ENCODE measurements at regions not wholly inside any gene's neighbourhood (a gene's known extent, or its start where the extent isn't known, plus 50 kb on each side); places are given as distances from the start of the nearest gene placed in this dataset.
"Not testable (repeated sequence)": the region's sequence is repeated elsewhere in the genome, so short reads cannot be mapped to it uniquely, and the experiment has no call there.

DNA sequence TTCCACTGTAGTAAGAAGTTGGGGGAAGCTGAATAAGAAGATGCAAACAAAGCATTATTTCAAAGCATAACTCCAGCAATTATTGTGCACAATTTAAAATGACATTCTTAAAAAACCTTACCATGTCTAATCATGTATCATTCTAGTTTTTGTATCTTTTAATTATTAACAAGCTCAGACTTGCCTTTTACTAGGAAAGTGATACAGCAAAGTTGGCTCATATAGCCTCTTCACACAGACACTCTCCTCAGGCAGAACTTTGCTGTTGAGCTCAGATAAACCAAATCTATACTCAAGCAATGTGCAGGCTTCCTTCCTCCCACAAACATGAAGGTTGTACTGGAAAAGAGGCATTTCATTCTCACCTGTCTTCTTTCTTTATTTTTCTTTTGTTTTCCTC, 358.7 kb upstream of the EMCN start:
- no peaks in the 10 kb centered on the region for H3K4me1 ChIP-seq
- TF ChIP-seq POLR2A (IDR thresholded peaks at IDR 0.05), result no peak
- TF ChIP-seq, protein P1, sequence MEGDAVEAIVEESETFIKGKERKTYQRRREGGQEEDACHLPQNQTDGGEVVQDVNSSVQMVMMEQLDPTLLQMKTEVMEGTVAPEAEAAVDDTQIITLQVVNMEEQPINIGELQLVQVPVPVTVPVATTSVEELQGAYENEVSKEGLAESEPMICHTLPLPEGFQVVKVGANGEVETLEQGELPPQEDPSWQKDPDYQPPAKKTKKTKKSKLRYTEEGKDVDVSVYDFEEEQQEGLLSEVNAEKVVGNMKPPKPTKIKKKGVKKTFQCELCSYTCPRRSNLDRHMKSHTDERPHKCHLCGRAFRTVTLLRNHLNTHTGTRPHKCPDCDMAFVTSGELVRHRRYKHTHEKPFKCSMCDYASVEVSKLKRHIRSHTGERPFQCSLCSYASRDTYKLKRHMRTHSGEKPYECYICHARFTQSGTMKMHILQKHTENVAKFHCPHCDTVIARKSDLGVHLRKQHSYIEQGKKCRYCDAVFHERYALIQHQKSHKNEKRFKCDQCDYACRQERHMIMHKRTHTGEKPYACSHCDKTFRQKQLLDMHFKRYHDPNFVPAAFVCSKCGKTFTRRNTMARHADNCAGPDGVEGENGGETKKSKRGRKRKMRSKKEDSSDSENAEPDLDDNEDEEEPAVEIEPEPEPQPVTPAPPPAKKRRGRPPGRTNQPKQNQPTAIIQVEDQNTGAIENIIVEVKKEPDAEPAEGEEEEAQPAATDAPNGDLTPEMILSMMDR (IDR thresholded peaks at IDR 0.05), result no peak
- no peaks in the 10 kb centered on the region for H3K9me3 ChIP-seq
- no peak for DNase-seq
- intact Hi-C loops (cut with DNase I), result no loop called here
- H3K27ac ChIP-seq, result no peak overlapping the region
- no peaks in the 10 kb centered on the region for H3K27me3 ChIP-seq
- H3K4me3 ChIP-seq (replicated peaks in 1 of 3), result no peak overlapping the region
- H3K36me3 ChIP-seq, result no peaks in the 10 kb centered on the region

DNA sequence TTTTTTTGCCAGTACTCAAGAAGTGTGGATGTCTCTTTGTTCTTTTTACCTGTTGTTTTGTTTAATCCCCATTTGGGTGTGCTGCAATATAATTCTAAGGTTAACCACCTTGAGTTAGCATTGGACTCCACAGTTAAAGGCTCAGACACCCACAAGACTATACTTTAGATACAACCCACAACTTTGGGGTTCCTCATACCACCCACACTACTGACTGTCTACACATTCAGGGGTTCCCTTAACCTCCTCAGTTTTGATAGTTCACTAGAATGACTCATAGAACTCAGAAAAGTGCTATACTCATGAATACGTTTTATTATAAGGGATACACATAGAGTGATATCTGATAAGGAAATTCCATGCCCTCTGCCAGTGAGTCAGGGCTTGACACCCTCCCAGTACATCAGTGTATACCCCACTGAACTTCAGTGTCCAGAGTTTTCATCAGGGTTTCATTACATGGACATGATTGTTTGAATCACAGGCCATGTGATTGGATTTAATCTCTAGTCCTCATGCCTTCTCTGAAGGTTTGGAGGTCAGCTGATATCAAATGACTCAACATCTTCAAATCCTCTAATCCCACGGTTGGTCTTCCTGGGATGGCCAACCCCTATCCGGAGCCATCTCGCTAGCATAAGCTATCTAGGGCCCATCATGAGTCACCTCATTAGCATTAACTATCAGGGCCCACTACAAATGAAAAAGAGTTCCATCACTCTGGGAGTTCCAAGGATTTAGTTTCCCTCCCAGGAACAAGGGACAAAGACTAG, 357.7 kb upstream of the EMCN start:
- TF ChIP-seq, protein P1 (IDR thresholded peaks at IDR 0.05), result no peak
- TF ChIP-seq POLR2A (IDR thresholded peaks at IDR 0.05), result no peak
- 92 to 97% methylated on average over 4 of the region's 4 CpGs for WGBS, 2 donors
- Histone ChIP-seq H3K4me1 (no peaks in the 10 kb centered on the region), H3K27me3 (no peaks in the 10 kb centered on the region), H3K36me3 (no peaks in the 10 kb centered on the region), H3K9me3 (no peaks in the 10 kb centered on the region), H3K4me3 (replicated peaks in 1 of 3) (no peak overlapping the region), H3K27ac (no peak overlapping the region)
- intact Hi-C loops (cut with DNase I), result no loop called here
- DNase-seq, result no peak

DNA sequence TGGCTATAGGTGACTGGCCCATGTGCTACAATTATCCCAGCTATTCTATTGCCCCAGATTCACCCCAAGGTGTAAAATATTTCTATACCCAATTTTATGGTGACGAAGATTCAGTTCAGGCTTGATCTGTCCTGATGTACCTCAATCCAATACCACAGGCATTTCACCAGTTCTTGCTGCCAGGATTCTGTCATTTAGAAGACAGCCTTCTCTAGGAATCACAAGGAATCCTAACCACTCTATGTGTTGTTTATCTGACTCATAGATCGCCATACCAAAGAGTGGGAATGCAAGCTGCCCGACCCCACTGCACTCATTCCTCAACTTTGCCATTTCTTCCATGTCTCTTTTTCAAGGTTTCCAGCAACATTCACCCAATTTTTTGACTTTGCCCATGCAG, 355.0 kb upstream of the EMCN start:
- intact Hi-C loops (cut with DNase I), result no loop called here
- Histone ChIP-seq H3K27me3 (no peaks in the 10 kb centered on the region), H3K4me3 (replicated peaks in 1 of 3) (no peak overlapping the region), H3K4me1 (no peaks in the 10 kb centered on the region), H3K27ac (no peak overlapping the region), H3K9me3 (no peaks in the 10 kb centered on the region), H3K36me3 (no peaks in the 10 kb centered on the region)
- TF ChIP-seq, protein P1 (IDR thresholded peaks at IDR 0.05), result no peak
- no peak for TF ChIP-seq POLR2A (IDR thresholded peaks at IDR 0.05)
- DNase-seq, result no peak
- WGBS, 2 donors, result 94 to 96% methylated on average over 3 of the region's 3 CpGs

DNA sequence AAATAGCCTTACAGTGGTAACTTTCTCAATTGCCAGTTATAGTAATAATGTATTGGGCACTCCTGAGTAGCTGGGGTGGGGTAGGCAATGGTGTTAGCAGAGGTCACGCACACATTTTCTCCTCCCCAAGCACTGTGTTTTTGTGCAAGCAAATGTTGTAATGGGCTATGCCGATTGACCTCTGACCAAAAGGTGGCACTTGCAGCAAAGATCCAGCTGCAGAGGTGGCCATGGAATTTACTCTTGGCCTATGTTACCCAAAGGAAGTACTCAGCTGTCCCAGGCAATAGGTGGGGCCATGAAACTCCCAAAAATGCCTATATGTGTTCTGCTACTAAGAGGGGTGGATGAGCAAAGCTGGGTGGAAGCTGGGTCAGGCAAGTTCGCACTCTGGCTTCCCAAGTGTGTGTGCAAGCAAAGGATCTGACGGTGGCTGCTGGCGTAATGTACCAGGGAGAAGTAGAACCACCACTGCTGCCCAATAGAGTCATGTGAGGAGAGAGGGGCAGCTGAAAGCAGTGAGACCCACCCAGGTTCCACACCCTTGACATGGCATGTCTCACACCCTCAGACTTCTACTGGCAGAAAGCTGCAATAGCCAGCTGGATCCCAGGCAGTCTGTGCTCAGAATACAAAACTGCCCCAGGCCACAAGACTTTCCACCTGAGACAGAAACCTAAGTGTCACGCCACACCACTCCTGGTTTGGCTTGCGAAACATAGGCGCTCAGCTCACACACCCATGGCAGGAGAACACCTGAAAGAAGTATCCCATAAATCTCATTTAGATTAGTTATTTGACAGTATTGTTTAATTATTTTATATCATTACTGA, 353.3 kb upstream of the EMCN start:
- no peaks in the 10 kb centered on the region for H3K9me3 ChIP-seq
- no peaks in the 10 kb centered on the region for H3K36me3 ChIP-seq
- 92 to 96% methylated on average over 8 of the region's 8 CpGs for WGBS, 2 donors
- TF ChIP-seq, protein P1 (IDR thresholded peaks at IDR 0.05), result no peak
- TF ChIP-seq POLR2A (IDR thresholded peaks at IDR 0.05), result no peak
- intact Hi-C loops (cut with DNase I), result no loop called here
- H3K4me3 ChIP-seq (replicated peaks in 1 of 3), result no peak overlapping the region
- no peaks in the 10 kb centered on the region for H3K27me3 ChIP-seq
- H3K4me1 ChIP-seq, result no peaks in the 10 kb centered on the region
- no peak overlapping the region for H3K27ac ChIP-seq
- DNase-seq, result no peak

DNA sequence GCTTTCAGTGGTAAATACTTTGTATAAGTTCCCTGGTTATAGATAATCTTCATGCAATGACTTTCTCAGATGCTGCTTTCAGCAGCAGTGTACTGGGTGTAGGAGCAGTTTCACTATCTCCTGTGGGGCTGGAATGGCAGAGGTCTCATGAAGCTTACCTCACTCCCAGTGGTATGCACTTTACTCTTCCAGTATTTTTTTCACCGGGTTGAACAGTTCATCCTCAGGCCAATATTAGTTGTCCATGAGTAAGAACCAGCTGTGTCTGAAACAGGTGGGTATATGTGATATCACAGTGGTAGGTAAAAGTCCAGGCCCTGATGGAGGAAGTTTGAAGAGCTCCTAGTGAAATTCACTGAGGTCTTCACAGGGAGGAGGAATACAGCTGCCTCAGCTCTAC, 351.5 kb upstream of the EMCN start:
- Histone ChIP-seq H3K27ac (no peak overlapping the region), H3K4me1 (no peaks in the 10 kb centered on the region), H3K36me3 (no peaks in the 10 kb centered on the region), H3K9me3 (no peaks in the 10 kb centered on the region), H3K4me3 (replicated peaks in 1 of 3) (no peak overlapping the region), H3K27me3 (no peaks in the 10 kb centered on the region)
- WGBS, 2 donors, result 96 to 100% methylated on average over 1 of the region's 1 CpG
- intact Hi-C loops (cut with DNase I), result no loop called here
- no peak for TF ChIP-seq POLR2A (IDR thresholded peaks at IDR 0.05)
- TF ChIP-seq, protein P1 (IDR thresholded peaks at IDR 0.05), result no peak
- DNase-seq, result no peak

DNA sequence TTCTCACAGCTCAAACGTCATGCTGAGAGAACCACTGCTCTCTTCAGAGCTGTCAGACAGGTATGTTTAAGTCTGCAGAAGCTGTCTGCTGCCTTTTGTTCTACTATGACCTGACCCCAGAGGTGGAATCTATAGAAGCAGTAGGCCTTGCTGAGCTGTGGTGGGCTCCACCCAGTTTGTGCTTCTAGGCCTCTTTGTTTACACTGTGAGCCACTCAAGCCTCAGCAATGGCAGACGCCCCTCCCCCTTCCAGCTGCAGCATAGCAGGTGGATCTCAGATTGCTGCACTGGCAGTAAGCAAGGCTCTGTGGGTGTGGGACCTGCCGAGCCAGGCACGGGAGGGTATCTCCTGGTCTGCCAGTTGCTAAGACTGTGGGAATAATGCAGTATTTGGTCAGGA, 350.5 kb upstream of the EMCN start:
- intact Hi-C loops (cut with DNase I); H3K4me3 ChIP-seq (replicated peaks in 1 of 3); H3K27ac ChIP-seq; H3K4me1 ChIP-seq; H3K36me3 ChIP-seq; H3K9me3 ChIP-seq; H3K27me3 ChIP-seq; DNase-seq: not testable (repeated sequence)
- 35 to 55% methylated on average over 3 to 4 of the region's 4 CpGs for WGBS, 2 donors

Data from thyroid gland (tissue), 4 donors.